ENCODE measurements at regions not wholly inside any gene's neighbourhood (a gene's known extent, or its start where the extent isn't known, plus 50 kb on each side); places are given as distances from the start of the nearest gene placed in this dataset.
"Not testable (repeated sequence)": the region's sequence is repeated elsewhere in the genome, so short reads cannot be mapped to it uniquely, and the experiment has no call there.

DNA sequence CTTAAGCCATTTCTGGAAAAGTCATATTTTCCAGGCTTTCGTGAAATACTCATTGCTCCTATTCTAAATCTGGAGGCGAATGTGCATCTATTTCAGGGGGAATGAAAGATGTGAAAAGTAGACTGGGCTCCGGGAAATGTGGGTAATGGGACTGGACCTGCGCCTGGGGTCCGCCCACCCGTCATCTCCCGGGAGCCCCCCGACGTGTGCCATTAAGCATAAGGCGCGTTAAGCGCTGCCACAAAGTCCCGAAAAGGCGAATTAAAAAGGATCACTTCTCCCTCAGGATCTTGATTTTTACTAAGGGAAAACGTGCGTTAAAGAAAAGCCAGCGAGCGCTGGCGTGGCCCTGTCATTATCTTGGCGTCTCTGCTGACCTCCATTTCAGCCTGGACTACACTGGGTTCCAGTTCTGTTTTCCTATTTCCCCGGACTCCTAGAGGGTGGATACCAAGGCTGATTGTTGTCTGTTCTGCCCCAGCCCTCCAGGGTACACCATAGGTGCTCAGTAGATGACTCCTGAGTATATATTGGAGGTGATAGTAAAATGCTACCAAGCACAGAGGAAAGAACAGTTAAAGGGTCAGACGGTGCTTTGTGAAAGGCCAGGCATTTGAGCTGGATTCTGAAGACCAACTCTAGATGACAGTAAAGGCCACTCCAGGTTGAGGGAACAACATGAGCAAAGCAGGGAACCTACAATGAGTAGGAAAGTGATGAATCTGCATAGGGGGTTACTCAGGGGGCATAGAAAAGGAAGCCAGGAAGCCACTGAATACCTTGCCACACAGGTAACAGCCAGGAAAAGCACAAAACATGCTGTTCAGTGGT lies 89.2 kb upstream of the ARID1B start:
- DNase-seq: no peak

DNA sequence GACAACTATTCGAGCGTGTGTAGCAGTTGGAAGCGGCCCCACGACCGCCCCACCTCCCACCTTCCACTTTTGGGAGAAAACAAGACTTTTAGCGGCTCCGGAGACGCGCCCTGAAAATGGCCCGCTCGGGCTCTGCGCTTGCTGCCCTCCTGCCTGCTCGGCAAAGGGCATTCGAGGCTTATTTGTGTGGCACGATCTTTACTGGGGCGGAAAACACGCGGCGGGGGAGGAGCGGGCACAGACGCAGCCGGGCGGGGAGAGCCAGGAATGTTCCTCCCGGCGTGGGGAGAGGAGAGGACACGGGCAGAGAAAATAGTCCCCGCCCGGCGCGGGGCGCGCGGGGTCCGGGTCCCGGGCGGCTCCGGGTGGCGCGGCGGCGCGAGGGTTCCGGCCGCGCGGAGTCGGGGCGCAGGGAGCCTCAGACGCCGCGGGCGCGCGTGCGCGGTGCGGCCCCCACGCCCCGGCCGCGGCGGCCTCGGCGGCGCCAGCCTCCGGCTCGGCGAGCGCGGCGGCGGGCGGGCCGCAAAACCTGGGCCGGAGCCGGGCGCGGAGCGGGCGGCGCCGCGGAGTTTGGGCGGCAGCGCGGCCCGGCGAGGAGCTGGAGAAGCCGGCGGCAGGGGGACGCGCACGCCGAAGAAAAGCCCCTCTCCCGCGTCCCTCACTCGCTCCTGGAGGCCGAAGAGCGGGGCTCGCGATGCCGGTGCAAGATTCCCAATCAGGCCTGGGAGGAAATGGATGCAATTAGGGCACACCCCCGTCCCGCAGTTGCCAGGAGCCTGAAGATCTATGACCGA lies 90.0 kb upstream of the ARID1B start:
- DNase-seq: peak; percentile 74

DNA sequence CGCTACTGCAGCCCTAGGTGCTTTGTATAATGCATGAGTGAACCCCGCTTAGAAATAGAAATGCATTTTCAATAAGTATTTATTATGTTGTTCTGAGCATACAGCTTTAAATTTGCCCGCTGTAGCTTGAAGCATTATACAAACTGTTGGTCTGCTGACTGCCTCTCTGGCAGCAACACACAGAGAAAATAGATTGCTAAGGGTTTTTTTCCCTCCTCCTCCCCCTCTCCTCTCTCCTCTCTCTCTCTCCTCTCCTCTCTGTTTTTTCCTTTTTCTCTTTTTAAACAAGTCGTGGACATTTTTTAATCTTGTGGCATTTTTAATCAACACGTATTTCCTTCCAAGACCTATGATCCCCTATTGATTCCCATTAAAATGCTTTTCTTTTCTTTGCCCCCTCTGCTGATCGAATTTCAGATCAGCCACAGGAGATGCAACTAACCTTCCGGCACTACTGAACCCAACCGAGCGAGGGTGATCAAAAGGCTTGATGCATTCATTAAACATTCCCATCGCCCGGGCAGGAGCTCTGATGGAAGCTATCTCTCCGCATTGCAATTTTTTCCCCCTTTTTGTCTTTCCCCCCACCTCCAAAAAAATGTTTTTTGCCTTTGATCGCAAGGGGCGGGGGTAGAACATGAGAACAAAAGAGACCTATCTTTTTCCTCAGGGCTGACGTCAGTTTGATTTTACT lies 90.7 kb upstream of the ARID1B start:
- DNase-seq: peak; percentile 74

DNA sequence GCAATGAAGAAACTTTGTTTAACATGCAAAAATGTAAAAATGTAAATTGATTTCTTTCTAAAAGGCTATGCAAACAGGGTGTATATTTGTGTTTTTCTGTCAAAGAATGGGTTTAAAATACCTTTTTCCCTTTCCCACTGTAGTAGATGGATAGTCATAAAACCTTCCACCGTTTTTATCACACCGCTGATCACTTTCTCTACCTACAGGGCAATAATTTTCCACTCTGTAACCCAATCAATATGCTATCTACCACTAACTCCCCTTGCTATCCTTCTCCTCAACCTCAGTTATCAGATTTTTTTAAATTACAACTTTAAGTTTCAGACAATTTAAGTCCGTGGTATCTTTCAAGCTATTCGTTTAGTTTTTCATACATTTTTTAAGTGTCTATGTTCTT lies 91.4 kb upstream of the ARID1B start:
- no peak for DNase-seq

DNA sequence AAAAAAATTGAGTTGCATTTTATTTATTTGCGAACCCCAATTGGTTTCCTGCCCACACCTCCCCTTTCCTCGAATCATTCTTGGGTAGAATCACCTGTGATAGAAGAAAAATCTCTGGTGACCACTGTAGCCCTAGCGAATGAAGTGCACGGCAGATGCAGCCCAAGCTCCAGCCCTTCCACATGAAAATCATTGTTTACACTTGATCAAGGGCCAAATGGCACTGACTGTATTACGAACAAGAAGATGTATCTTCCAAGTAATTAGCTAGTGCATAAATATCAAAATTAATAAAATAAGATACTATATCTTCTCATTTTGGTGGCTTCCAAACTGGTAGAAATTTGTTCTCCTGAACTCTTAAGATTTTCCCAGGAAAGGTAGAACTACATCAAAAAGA lies 93.4 kb upstream of the ARID1B start:
- no peak for DNase-seq

DNA sequence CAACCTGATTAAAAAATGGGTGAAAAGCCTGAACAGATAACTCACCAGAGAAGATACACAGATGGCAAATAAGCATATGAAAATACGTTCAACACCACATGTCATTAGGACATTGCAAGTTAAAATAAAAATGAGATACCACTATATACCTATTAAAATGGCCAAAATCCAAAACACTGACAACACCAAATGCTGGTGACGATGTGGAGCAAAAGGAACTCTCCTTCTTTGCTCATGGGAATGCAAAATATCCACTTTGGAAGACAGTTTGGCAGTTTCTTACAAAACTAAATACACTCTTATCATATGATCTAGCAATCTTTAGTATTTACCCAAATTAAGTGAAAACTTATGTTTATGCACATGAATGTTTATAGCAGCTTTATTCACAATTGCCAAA lies 100.5 kb upstream of the ARID1B start:
- no peak for DNase-seq

DNA sequence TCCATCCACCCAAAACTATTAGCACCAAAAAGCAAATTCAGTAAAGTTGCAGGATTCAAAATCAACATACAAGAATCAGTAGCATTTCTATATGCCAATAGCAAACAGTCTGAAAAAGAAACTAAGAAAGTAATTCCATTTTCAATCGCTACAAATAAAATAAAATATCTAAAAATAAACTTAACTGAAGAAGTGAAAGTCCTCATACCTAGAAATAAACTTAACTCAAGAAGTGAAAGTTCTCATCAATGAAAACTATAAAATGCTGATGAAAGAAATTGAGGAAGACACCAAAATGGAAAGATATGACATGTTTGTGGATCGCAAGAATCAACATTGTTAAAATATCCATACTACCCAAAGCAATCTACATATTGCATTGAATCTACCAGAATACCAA lies 103.0 kb upstream of the ARID1B start:
- DNase-seq: no peak

DNA sequence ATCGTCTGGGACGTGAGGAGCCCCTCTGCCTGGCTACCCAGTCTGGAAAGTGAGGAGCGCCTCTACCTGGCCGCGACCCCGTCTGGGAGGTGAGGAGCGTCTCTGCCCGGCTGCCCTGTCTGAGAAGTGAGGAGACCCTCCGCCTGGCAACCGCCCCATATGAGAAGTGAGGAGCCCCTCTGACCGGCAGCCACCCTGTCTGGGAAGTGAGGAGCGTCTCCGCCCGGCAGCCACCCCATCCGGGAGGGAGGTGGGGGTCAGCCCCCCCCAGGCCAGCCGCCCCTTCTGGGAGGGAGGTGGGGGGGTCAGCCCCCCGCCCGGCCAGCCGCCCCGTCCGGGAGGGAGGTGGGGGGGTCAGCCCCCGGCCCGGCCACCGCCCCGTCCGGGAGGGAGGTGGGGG lies 107.1 kb upstream of the ARID1B start:
- DNase-seq: not testable (repeated sequence)

DNA sequence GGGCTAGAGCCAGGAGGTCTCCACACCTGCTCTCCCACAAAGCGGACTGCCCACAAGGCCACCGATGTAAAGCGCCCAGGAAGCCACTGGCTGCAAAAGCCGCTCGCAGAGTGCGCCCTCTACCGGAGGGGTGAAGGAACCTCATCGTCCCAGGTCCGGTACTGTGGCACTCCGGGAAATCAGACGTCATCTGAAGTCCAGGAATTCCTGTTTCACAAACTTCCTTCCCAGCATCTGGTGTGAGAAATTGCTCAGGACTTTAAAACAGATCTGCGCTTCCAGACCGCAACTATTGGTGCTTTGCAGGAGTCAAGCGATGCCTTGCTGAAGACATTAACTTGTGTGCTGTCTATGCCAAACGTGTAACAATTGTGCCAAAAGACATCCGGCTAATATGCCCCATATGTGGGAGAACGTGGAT lies 115.1 kb upstream of the ARID1B start:
- DNase-seq: no peak

DNA sequence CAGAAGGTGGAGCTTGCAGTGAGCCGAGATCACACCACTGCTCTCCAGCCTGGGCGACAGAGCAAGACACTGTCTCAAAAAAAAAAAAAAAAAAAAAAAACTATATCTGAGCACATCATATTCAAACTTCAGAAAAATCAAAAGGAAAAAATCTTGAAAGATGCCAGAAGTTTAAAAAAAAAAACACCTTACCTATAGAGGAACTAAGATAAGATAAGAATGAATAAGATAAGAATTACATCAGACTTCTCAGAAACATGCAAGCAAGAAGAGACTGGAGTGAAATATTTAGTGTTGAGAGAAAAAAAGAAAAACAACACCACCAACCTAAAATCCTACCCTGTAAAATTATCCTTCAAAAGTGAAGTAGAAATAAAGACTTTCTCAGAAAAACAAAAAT lies 116.8 kb upstream of the ARID1B start:
- no peak for DNase-seq

DNA sequence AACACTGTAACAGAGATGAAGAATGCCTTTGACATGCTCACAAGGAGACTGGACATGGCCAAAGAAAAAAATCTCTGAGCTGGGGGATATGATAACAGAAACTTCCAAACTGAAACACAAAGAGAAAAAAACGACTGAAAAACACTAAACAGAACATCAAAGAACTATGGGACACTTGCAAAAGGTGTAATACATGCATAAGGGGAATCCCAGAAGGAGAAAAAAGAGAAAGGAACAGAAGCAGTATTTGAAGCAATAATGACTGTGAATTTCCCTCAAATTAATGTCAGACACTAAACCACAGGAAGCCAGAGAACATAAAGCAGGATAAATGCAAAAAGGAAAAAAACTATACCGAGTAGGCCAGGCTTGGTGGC lies 117.4 kb upstream of the ARID1B start:
- no peak for DNase-seq

DNA sequence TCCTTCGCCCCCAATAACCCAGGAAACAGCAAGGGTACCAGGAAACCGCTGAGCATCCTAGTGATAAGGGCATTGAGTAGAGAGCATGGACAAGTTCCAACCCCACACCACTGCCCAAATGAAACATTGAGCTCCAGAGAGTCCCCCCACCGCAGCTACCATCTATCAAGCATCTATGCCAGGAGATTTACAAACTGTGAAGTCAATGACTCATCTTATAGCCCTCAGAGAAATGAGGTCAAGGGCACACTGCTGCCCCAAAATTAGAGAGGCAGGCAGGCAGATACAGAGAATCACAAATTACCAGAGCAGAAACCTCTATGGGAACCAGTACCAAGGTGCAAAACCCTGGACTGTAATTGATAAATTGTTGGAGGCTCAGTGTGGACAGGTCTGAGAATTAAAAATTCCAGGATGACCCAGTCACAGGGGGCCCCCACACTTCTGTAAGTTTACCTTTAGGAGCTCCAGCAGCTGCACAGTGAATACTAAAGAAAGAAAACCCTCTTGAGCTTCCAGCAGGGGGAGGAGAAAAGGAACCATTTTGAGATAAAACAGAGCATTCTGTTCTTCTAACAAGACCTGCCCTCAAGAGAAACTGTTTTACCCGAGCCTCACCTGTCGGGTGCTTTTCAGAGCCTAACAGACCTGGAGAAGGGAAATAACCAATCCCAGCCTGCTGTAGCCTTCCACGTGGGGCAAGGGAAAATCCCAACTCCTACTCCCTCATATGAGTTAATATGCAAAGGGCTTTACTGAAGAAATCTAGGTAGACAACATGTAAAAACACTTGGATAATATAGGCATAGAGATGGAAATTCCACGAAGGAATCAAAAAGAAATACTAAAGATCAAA lies 118.0 kb upstream of the ARID1B start:
- DNase-seq: no peak

DNA sequence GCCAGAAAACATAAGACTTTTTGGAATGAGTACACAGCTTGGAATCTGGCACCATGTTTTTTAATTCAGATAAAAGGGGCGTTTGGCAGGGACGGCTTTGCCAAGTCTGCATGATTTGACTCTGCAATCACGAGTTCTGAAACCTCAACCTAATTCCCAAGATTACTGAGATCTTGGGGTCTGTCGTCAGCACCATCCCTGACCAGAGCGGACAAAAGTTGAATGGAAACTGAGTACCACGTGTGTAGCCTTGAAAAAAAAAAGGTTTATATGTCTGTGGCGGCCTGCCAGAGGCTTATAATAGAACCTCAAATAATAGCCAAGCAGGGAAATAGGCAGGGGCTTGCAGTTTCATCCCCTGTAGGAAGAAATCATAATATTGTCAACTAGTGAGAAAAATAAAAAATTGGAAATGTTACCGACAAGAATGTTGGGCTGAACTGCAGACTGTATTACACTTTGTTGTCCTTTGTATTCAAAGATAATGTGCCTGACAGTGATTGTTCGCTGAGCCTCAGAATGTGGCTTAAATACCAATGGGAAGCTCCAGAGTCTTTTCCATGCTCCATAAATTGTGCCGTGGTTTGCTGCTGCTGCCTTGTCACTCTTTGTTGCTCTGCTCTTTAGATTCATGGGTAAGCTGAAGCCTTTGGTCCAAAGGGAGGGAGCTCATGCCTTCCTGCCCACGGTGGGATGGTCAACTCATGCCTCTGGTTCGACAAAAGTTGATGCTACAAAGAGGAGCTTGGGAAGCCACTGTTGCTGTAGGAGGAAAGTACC lies 118.8 kb upstream of the ARID1B start:
- no peak for DNase-seq

DNA sequence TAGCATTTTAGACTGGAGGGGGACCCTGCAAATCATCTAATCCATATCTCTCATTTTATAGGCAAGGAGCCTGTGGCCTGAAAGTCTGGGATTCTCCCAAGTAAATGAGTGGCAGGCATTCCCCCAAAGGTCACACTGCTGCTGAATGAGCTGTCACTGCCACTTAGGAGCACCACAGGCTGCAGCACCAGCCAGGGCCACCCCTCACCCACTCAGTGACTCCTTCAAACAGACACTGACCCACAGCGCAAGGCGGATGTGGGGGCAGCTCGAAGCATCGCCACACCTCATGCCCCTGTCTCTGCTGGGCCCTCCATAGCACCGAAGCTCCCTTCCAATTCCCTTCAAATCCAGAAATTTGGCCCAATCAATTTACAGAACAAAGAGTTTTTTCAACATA lies 119.9 kb upstream of the ARID1B start:
- DNase-seq: no peak

DNA sequence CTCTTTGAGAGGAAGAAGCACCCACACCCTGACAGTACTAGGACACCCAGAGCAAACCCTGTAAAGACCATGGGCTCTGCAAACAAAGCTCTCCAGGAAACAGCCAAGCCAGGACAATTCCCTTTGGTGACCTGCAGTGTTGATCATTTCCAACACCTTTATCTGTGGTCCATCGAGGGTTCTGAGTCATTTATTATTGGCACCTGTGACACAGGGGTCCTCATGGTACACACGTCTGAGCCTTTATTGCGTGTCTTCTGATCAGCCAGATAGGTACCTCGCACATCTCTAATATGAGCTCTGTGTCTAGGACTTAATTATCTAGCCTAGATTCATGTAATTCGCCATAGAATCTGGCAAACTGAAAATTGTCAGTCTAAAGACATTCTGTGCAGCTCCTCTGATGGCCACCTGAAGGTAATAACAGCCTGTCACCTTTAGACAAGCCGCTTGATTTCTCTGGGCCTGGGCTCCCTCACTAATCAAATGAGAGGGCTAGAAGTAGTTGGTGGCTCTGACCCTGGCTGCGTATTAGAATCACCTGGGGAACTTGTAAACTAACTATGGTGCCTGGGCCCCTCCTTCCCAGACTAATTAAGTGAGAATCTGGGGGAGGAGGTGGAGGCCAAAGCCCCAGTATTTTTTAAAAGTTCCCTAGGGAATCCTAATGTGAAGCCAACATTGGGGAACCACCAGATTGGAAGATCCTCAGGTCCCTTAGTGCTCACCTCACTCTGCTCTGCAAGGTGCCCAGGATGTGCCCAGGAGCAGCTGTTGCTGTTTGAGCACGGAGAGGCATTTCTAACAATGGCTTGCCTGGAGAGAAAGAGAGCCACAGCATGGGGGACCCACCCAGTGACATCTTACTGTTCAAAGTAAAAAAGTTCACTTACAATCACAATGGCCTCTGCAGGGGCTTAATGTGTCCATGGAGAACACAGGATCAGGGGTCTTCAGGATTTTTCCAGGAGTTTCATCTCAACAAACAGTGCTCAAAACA lies 122.0 kb upstream of the ARID1B start:
- DNase-seq: no peak

DNA sequence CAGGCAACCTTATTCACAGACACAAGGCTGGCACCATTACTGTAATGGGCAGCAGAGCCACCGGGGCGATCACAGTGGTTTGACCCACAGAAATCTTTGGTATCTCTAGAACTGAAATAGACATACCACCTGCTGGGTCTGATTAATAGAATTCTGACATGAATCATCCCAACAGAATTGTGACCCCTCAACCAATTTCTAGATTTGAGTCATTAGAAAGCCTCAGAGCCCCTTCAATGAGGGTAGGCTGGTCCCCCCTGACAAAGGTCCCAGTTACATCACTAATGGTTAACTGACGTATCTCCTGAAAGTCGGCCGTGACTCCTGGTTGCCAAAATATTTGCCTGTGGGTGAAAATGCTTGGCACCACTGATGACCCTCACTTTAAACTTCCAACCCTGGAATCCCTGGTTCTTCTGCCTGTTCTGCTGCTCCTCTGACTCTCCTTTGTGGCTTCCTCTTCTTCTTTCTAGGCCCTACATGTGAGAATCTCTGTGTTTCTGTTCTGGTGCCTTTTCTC lies 124.9 kb upstream of the ARID1B start:
- DNase-seq: no peak

DNA sequence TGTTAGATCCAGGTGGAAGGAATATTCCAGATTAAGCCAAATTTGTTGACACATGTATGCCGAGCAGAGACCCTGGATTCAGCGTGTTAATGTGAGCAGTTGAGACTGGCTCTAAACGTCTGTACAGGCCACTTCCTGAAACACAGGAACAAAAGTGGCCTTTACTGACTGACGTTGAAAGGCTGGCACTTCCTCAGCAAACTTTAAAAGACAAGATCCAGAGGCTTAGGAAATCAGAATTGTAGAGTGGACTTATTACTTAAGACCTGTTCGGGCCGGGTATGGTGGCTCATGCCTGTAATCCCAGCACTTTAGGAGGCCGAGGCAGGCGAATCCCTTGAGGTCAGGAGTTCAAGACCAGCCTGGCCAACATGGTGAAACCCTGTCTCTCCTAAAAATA lies 125.7 kb upstream of the ARID1B start:
- no peak for DNase-seq

DNA sequence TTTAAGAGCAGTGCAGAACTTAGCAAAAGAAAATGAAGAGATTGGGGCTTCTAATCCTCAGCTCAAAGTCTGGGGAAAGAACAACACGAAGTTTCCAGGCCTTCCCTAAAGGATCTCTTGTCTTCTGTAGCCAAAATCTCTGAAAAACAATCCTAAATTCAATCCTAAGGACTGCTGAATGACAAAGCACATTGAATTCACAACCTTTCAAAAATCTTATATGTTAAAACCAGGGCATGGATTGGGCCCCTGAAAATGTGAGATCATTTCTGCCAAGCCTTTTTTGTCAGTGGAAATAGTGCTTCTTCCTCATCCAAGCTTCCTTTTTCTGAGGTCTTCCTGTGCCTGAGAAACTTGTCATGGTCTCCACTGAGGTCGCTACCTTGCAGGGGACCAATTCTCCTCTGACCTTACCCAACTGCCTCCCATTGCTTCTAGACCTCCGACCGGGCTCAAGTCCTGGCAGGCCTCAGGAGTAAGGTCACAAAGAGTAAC lies 126.2 kb upstream of the ARID1B start:
- no peak for DNase-seq

DNA sequence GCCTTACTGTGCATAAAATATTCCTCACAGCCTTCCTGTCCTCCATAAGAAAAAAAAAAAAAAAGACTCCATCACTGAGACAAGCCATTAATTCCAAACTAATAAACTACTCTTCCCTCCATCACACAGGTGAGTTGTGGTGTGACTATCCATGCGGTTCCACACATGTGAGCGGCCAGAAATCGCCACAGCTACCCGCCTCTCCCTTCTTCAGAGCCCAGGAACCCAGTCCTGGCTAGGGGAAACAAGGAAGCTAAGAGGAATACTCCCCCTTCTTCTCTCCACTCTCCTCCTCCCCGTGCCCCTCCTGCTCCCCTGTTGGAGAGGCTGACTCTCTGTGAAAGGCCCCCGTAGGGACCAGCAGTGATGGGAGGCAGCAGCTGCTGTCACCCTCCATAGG lies 128.6 kb upstream of the ARID1B start:
- no peak for DNase-seq

DNA sequence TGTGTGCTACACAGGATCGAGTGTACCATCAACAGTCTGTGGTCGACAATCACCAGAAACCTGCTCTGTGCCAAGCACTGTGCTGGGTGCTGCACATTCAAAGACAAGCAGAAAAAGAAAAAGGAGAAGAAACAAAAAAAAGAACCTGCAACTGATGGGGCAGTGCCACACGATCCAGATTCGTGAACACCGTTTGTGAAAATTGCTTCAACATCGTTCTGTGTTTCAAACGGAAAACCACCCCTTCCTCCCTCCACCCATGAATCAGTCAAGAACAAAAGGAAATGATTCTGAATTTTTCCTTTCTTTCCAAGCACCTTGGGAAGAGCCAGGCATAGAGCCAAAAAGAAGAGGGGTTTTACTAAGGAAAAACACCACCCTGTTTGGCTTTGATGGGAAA lies 129.2 kb upstream of the ARID1B start:
- DNase-seq: no peak
